ENCODE measurements at regions not wholly inside any gene's neighbourhood (a gene's known extent, or its start where the extent isn't known, plus 50 kb on each side); places are given as distances from the start of the nearest gene placed in this dataset.

DNA sequence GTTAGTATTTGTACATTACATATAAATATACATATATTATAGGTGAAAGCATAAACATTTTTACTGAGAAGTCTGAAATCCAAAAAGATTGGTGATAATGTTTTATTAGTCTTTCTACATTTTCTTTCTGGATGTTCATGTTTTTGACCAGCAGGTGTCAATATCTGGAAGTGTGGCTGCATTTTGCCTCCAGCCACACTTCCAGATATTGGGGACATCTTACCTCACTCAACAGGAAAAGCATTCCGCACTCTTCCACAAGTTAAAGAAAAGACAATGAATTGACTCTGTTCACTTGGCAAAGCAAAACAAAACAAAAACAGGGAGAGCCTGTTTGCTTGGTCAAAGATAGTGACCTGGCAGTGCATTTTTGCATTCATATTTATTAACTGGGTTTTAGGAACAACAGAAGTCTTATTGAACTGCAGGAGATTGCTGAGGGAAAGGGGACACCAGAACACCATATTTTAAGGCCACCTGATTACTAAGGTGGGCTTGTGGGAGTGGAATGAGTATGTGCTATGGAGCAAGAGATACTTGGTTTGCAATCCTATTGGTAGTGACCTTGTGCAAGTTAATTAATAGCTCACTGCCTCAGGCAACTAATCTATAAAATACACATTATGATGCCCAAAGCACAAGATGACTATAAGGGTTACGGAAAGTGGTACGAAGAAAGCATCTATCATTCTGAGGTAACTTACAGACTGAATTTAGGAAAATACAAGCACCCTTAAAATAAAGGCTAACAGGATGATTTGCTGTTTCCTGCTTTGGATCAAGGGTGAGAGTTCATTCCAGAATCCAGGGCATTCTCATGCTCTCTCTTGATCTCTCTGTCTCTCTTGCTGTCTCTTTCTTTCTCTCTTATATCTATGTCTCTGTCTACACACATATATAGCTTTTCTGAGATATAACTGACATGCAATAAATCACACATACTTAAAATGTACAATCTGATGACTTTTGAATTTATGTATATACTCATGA is 389.9 kb upstream of the EMCN start:
- H3K27me3 Mint-ChIP-seq (ENCODE audit: low read depth) = no peaks in the 10 kb centered on the region
- POLR2A ChIA-PET = no interaction called here
- DNase-seq (ENCODE audit: low spot score) (no peak), ATAC-seq (no peak)
- peaks cover 4% of the 10 kb centered on the region; the same call in 1 of the 2 replicates for H3K4me1 Mint-ChIP-seq
- H3K4me3 Mint-ChIP-seq = no peak overlapping the region
- no peaks in the 10 kb centered on the region for H3K36me3 Mint-ChIP-seq
- TF ChIP-seq GRHL2 (CRISPR knock-in tag; IDR thresholded peaks at IDR 0.05; ENCODE audit: insufficient replicate concordance, severe bottlenecking) = no peak
- no peak for TF ChIP-seq ZNF317 (CRISPR knock-in tag; IDR thresholded peaks at IDR 0.05; ENCODE audit: borderline replicate concordance, low read depth)
- no peak for TF ChIP-seq JUN (CRISPR knock-in tag; IDR thresholded peaks at IDR 0.05)
- TF ChIP-seq ZBTB21 (CRISPR knock-in tag; IDR thresholded peaks at IDR 0.05; ENCODE audit: borderline replicate concordance) = no peak
- TF ChIP-seq CREB1 (CRISPR knock-in tag; IDR thresholded peaks at IDR 0.05) = no peak
- TF ChIP-seq, protein P1, sequence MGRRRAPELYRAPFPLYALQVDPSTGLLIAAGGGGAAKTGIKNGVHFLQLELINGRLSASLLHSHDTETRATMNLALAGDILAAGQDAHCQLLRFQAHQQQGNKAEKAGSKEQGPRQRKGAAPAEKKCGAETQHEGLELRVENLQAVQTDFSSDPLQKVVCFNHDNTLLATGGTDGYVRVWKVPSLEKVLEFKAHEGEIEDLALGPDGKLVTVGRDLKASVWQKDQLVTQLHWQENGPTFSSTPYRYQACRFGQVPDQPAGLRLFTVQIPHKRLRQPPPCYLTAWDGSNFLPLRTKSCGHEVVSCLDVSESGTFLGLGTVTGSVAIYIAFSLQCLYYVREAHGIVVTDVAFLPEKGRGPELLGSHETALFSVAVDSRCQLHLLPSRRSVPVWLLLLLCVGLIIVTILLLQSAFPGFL (CRISPR knock-in tag; IDR thresholded peaks at IDR 0.05; ENCODE audit: borderline replicate concordance) = no peak
- no peak for TF ChIP-seq USF2 (CRISPR knock-in tag; IDR thresholded peaks at IDR 0.05)
- TF ChIP-seq, protein P2, sequence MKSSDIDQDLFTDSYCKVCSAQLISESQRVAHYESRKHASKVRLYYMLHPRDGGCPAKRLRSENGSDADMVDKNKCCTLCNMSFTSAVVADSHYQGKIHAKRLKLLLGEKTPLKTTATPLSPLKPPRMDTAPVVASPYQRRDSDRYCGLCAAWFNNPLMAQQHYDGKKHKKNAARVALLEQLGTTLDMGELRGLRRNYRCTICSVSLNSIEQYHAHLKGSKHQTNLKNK (CRISPR knock-in tag; IDR thresholded peaks at IDR 0.05) = no peak
- TF ChIP-seq, protein P3, sequence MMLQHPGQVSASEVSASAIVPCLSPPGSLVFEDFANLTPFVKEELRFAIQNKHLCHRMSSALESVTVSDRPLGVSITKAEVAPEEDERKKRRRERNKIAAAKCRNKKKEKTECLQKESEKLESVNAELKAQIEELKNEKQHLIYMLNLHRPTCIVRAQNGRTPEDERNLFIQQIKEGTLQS (CRISPR knock-in tag; conservative IDR thresholded peaks at IDR 0.05) = no peak
- TF ChIP-seq, protein P4, sequence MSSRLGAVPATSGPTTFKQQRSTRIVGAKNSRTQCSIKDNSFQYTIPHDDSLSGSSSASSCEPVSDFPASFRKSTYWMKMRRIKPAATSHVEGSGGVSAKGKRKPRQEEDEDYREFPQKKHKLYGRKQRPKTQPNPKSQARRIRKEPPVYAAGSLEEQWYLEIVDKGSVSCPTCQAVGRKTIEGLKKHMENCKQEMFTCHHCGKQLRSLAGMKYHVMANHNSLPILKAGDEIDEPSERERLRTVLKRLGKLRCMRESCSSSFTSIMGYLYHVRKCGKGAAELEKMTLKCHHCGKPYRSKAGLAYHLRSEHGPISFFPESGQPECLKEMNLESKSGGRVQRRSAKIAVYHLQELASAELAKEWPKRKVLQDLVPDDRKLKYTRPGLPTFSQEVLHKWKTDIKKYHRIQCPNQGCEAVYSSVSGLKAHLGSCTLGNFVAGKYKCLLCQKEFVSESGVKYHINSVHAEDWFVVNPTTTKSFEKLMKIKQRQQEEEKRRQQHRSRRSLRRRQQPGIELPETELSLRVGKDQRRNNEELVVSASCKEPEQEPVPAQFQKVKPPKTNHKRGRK (CRISPR knock-in tag; IDR thresholded peaks at IDR 0.05; ENCODE audit: borderline replicate concordance) = no peak
- no peak for TF ChIP-seq ETV6 (CRISPR knock-in tag; IDR thresholded peaks at IDR 0.05)
- no peak for TF ChIP-seq ZNF281 (CRISPR knock-in tag; IDR thresholded peaks at IDR 0.05)
- no peak for TF ChIP-seq SMAD4 (CRISPR knock-in tag; IDR thresholded peaks at IDR 0.05)
- no peak for TF ChIP-seq SP1 (CRISPR knock-in tag; conservative IDR thresholded peaks at IDR 0.05)
- TF ChIP-seq IRF1 (CRISPR knock-in tag; IDR thresholded peaks at IDR 0.05) = no peak
- no peak for TF ChIP-seq MYBL2 (CRISPR knock-in tag; IDR thresholded peaks at IDR 0.05)
- no peak for TF ChIP-seq FOXK1 (CRISPR knock-in tag; IDR thresholded peaks at IDR 0.05)
- TF ChIP-seq MLX (CRISPR knock-in tag; IDR thresholded peaks at IDR 0.05) = no peak
- no peak for TF ChIP-seq ZNF232 (CRISPR knock-in tag; IDR thresholded peaks at IDR 0.05)
- no peak for TF ChIP-seq CREM (CRISPR knock-in tag; IDR thresholded peaks at IDR 0.05)
- H3K9me3 Mint-ChIP-seq = peaks cover 16% of the 10 kb centered on the region
- CTCF ChIA-PET = no interaction called here
- no peak overlapping the region for H3K27ac Mint-ChIP-seq
